ENCODE measurements at regions not wholly inside any gene's neighbourhood (a gene's known extent, or its start where the extent isn't known, plus 50 kb on each side); places are given as distances from the start of the nearest gene placed in this dataset.
"Not testable (repeated sequence)": the region's sequence is repeated elsewhere in the genome, so short reads cannot be mapped to it uniquely, and the experiment has no call there.

GRCh38 chr4:12933760-12934221 lies 550.3 kb downstream of the RAB28 start:
- no peak for DNase-seq (ENCODE audit: low read depth)

DNA sequence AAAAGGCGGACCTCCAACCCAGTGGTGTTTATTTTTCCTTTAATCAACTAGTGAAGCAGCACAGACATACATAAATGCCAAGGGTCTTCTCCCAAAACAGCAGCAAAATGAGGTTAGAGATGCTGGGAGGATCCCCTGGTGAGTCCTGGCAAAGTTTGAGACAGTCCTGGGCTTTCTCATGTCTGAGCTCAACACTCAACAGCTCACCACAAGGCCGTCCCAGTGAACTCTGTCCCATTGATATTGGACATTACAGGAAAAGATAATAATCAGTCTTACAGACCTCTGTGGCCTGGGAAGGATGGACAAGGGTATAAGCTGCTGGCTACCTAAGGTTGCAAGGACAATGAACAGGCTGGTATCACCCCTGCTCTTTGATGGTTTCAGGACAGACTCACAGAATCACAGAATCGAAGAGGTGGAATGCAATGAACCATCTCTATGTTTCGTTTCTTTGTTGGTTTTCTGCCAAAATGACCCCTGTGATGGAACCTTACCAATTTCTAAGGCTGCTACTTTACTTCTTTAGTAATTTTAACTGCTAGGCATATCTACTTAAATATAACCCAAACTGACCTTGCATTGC lies 551.8 kb downstream of the RAB28 start:
- DNase-seq (ENCODE audit: low read depth): no peak

DNA sequence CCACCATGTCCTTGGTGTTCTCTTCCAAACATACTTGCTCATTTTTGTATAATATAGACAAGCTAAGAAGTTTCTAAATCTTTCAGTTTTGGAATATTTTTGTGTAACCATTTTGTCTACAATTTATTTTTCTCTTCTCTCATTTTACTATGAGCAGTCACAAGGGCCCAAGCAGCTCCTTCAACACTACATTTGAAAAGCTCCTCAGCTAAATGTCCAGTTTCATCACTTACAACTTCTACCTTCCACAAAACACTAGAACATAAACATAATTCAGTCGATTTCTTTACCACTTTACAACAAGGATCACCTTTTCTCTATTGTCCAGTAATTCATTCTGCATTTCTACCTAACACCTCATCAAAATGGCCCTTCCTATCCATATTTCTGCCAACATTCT lies 554.4 kb downstream of the RAB28 start:
- no peak for DNase-seq (ENCODE audit: low read depth)

DNA sequence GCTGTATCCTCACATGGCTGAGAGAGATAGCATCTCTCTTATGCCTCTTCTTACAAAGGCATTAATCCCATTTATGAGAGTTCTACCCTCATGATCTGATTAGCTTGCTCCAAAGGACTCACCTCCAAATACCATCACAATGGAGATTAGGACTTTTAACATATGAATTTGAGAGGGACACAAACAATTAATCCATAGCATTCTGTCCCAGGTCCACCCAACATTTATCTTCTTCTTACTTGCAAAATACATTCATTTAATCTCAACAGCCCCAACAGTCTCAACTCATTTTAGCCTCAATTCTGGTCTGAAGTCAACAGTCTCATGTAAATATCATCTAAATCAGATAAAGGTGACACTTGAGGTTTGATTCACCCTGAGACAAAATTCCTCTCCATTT lies 555.4 kb downstream of the RAB28 start:
- no peak for DNase-seq (ENCODE audit: low read depth)

DNA sequence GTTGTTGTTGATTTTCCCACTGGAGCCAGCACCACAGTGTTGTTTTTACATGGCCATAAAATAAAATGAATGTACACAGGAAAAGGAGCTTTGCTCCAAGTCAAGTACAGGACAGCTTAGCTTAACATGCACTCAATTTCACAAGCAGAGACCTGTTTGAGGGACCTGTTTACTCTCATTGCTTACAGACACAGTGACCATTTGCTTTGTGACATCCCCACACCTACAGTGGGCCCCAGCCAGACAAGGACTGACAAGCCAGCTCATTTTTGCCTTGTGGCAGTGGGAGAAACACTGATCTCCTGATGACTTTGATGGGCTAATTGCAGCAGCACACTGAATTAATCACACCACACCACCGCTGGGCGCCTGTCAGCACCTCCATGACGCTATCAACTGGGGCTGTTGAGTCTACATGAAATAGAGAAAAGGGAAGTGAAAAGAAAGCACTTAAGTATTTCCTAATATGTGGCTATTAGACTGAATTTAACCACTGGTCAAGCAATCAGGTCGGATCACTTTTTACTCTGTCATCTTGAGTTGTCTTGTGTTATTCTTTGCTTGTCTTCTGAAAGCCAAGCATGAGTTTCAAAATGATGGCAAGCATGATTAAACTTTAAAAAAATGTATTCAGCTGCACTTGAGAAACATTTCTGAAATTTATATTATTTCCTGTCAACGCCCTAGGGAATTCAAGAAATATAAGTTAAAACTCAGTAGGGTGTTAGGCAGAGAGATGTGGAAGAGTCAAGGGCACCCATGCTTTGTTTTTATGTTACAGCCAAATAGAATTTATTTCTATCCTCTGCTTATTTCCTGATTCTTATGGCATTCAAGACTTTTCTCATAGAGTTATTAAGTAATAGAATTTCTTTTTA lies 557.7 kb downstream of the RAB28 start:
- DNase-seq (ENCODE audit: low read depth): no peak

DNA sequence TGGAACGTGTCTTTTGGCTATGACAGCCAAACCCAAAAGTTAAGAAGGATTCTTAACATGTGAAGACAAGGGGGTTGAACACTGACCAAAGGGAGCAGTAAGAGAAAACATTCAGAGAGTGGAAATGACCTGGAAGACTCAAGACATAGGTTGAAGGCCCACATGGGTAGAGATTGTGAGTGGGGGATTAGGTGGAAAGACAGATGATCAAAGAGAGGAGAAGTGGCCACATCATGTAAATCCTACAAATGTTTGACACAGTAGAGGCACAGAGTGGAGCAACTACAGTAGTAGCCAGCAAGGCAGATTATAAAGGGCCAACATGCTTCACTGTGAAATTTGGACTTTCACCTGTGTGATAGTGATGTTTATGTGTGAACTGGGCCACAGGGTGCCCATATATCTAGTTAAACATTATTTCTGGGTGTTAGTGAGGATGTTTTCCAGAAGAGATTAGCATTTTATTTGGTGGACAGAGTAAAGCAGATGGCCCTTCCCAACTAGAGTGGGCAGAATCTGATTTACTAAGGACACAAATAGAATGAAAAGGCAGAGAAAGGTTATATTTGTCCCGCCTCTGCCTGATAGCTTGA lies 559.3 kb downstream of the RAB28 start:
- DNase-seq (ENCODE audit: low read depth): no peak

GRCh38 chr4:12924253-12924652 lies 559.9 kb downstream of the RAB28 start:
- DNase-seq (ENCODE audit: low read depth): no peak

DNA sequence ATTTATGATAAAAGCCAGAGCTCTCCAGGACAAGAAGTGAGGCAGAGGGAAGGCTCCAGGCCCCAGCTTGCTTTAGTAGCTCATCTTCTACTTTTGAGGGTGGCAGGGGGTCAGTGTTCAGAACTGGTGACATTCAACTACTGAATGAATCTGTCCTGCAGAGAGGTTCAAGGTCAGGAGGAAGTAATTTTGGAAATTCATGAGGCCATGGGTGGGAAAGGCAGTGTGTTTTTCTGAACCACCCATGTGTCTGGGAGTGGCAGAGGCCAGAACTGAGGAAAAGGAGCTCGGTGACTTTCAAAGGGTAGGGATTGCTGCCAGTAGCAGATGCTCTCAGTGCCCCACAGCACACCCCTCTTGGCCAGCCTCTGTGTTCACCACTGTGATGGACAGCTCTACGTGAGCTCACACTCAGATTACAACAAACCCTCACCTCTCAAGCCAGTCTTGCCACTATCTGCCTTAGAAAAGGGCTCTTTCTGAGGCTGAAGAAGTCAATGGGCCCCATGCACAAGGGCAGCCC lies 571.2 kb downstream of the RAB28 start:
- DNase-seq (ENCODE audit: low read depth): no peak

DNA sequence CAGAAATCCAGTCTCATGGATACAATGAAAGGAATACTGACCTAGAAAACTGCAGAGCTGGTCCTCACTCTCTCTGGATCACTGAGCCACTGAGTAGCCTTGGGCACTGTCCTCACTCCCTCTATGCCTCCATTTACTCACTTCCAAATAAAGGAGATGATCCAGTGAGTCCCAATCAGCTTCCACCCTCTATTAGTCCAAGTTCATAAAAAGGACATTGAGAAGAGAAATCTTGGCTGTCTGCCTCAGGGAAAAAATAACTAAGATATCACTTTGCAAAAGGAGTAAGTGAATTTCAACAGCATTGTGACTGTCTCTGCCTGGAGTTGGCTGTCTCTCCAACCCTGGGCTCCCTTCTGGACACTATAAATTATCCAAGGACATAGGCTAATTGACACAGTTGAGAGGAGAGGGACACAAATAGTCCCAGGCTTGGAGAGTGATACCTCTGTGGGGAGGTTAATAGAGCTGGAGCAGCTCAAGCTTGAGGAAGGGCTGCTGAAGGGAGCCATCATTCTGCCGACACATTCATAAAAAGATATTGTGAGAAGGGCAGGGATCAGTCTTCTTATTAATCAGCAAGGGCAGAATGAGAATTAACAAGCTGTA lies 572.3 kb downstream of the RAB28 start:
- DNase-seq (ENCODE audit: low read depth): no peak

- DNase-seq (ENCODE audit: low read depth): not testable (repeated sequence)
These were observed 580.5 kb downstream of the RAB28 start for GRCh38 chr4:12903640-12904039.

- no peak for DNase-seq (ENCODE audit: low read depth)
These were observed 581.4 kb downstream of the RAB28 start for GRCh38 chr4:12902735-12903134.

GRCh38 chr4:12897954-12898353 lies 586.2 kb downstream of the RAB28 start:
- DNase-seq (ENCODE audit: low read depth): no peak

- DNase-seq (ENCODE audit: low read depth): no peak
These were observed 590.1 kb downstream of the RAB28 start for GRCh38 chr4:12894062-12894461.

DNA sequence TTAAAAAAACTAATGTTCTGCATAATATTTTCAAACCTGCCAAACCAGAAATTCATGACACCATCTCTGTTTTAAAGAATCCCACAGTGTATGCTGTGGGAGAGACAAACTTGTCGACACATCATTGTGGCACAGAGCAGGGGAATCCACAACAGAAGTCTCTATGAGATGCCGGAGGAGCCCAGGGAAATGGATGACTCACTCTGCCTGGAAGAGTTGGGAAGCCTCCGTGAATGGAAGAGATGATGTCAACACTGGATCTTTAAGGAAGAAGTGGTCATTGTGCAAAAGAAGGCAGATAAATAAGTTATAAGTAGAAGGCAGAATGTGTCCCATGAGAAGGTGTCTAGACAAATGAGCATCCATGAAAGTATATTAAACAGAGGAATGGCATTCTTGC lies 595.1 kb downstream of the RAB28 start:
- peak; percentile 78 for DNase-seq (ENCODE audit: low read depth)

DNA sequence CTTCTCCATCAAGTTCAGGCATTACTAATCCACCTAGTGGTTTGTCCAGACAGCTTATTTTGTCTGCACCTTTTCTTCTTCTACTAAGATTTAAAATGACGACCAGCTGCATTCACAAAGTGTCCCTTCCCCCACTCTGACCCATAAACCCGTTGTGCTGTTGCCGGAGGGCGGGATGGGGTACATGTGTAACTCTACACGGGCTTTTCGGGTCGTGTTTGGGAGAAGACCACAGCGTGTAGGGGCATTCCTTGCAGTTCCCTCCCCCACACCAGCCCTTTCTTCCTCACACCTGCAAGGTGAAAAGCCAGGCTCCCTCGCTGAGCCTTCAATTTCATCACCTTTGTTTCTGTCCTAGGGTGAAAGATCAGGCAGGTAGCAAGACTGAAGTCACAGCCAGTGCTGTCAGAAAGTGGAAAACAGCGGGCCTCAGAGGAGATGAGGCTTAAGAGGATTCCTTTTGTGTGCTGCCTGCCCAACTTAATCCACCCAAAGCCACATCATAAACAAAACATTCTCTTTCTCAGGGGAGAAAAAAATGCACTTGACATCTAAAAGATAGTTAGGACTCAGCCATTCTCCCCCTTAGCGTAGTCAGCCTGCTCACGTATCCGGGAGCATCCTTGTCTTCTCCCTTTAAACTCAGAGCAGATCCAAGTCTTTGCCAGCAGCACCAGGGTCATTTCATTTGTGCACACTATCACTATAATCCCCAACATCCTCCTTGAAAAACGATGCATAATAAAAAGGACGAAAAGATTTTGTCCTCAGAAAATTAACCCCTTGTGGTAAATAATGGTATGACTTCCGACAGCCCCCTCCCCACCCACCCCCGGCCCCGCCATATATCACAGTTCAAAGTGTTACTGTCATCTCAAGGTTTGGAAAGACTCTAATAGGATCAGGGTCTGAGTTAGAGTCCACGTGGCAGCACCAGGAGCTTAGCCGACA lies 599.0 kb downstream of the RAB28 start:
- DNase-seq (ENCODE audit: low read depth): no peak

GRCh38 chr4:12881945-12882584 lies 602.1 kb downstream of the RAB28 start:
- DNase-seq (ENCODE audit: low read depth): no peak

GRCh38 chr4:12880844-12881243 lies 603.3 kb downstream of the RAB28 start:
- no peak for DNase-seq (ENCODE audit: low read depth)

DNA sequence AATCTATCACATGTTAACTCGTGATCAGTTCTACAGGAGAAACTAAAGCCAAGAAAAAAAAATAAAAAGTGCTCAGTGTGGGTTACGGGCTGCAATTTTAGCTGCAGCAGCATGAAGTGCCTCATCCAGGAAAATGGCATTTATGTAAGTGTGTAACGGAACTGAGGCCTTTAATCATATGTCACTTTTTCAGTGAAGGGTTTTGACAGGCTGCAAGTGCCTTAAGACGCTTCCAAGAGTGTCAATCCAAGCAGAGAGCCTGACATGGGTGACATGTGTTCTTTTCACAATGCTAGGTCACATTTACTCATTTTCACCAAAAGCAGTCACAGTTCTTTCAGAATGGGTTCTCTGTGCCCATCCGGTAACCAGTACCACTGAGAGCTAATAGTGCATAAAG lies 604.6 kb downstream of the RAB28 start:
- DNase-seq (ENCODE audit: low read depth): no peak

DNA sequence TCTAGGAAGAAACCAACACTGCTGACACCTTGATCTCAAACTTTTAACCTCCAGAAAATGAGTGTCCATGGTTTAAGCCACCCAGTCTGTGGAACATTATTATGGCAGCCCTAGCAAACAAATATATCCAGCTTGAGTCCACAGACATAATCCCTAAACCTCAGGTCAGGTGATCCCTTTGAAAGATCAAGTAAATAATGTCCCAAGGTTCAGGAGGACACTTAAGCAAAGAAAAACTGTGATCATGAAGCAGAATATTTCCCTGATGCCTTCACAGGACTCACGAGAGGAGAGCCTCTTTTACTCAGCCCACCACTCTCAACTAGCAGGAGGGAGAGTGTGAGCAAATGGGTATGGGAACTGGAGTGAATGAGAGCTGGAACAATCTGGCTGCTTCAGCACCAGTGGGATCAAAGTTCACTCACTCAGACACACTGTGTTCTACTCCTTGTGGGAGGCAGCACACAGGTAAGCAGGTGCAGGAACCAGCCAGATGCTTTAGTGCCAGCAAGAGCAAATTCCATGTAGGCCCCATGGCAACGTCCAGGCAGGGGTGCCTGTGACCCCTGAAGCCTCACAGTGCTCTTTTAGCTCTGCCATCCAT lies 608.4 kb downstream of the RAB28 start:
- DNase-seq (ENCODE audit: low read depth): no peak

DNA sequence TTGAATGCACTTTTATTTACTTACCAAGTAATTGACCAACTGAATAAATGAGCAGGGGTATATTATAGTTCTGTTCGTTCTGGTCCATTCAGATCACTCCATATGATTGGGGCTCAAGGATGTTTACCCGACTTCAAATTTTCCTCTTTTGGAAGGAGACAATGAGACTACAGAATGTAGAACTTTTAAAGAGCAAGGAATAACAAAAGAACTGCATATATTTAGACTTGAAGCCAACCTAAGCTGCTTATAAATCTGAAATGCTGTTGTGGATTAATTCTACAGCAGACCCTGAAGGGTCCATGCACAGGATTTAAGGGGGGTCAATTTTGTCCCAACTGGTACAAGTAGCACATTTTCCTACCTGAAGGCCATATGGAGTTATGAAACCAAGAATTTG lies 610.8 kb downstream of the RAB28 start:
- no peak for DNase-seq (ENCODE audit: low read depth)
